ENCODE measurements at regions not wholly inside any gene's neighbourhood (a gene's known extent, or its start where the extent isn't known, plus 50 kb on each side); places are given as distances from the start of the nearest gene placed in this dataset.

DNA sequence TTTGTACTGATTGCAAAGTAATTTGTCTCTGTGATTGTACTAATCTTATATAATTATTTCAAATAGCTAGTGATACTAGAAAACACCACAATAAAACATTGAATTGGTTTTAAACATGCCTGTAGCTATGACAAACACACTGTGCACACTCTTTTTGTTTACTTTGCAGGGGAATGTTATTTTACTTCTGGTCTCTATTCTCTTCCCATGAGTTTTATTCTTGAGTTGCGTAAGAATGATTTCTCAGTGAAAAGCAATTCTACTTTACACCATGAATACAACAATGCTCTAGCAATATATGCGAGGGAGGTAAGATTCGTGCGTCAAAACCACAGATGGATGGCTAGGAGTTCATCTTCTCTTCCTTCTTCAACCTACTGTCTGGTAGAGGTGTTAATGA, 68.4 kb upstream of the PHACTR1 start (continued):
- TF ChIP-seq, protein P1, sequence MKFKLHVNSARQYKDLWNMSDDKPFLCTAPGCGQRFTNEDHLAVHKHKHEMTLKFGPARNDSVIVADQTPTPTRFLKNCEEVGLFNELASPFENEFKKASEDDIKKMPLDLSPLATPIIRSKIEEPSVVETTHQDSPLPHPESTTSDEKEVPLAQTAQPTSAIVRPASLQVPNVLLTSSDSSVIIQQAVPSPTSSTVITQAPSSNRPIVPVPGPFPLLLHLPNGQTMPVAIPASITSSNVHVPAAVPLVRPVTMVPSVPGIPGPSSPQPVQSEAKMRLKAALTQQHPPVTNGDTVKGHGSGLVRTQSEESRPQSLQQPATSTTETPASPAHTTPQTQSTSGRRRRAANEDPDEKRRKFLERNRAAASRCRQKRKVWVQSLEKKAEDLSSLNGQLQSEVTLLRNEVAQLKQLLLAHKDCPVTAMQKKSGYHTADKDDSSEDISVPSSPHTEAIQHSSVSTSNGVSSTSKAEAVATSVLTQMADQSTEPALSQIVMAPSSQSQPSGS (IDR thresholded peaks at IDR 0.05; ENCODE audit: low read length) = no peak
- TF ChIP-seq RXRA (IDR thresholded peaks at IDR 0.05; ENCODE audit: insufficient read depth, low read depth, low read length) = no peak

All from H1 (cell line).